Stimulated activated naive CD8-positive, alpha-beta T cell treated with anti-CD3 and anti-CD28 coated beads, Interleukin-15, amount 100 ng/mL, for 72 hours (primary cell): ENCODE measurements at regions not wholly inside any gene's neighbourhood (a gene's known extent, or its start where the extent isn't known, plus 50 kb on each side); places are given as distances from the start of the nearest gene placed in this dataset.

Experiments used
- ATAC-seq: fragments of 150-1000 bp; cut with Tn5 transposase; 2 replicates; pipeline ENCODE4 v1.10.0; 2021; ENCODE audit warnings: mild to moderate bottlenecking, moderate library complexity
- DNase-seq, 2 donors: peaks; one replicate each; pipeline ENCODE4 v3.0.0; 2021 to 2022
- H3K27ac Mint-ChIP-seq, 2 donors: one replicate each; pipeline ENCODE4 v1.8.0; 2022; ENCODE audit warnings: mild to moderate bottlenecking in 2 of 2, mixed read lengths in 2 of 2, moderate library complexity in 2 of 2
- H3K27me3 Mint-ChIP-seq: one replicate; pipeline ENCODE4 v1.8.0; 2022; ENCODE audit warnings: mixed read lengths
- H3K4me1 Mint-ChIP-seq: one replicate; pipeline ENCODE4 v1.8.0; 2022; ENCODE audit warnings: mild to moderate bottlenecking, mixed read lengths
- H3K4me3 Mint-ChIP-seq, 2 donors: one replicate each; pipeline ENCODE4 v1.8.0; 2022; ENCODE audit warnings: mild to moderate bottlenecking in 2 of 2, mixed read lengths in 2 of 2, moderate library complexity in 1 of 2
- H3K9me3 Mint-ChIP-seq, 2 donors: one replicate each; pipeline ENCODE4 v1.8.0; 2022; ENCODE audit warnings: mixed read lengths in 2 of 2

GRCh38 chr15:60119101-60119500 lies 115.0 kb downstream of the FOXB1 start:
- Mint-ChIP-seq H3K27ac (no peak overlapping the region), H3K9me3 (no peaks in the 10 kb centered on the region), H3K27me3 (peaks cover 8% of the 10 kb centered on the region), H3K4me1 (peaks cover 62% of the 10 kb centered on the region), H3K4me3 (no peak overlapping the region)
- DNase-seq: no peak
- ATAC-seq: no peak

- peaks cover 62% of the 10 kb centered on the region for H3K4me1 Mint-ChIP-seq
These were observed 116.0 kb downstream of the FOXB1 start for GRCh38 chr15:60120100-60120499.

GRCh38 chr15:60121845-60122244 lies 117.7 kb downstream of the FOXB1 start:
- no peak overlapping the region for H3K27ac Mint-ChIP-seq
- H3K4me3 Mint-ChIP-seq: no peak overlapping the region
- peak in 1 of 2 donors; percentile 29 for DNase-seq

More at GRCh38 chr15:60120100-60120499, 116.0 kb downstream of the FOXB1 start:
- peaks cover 8% of the 10 kb centered on the region for H3K27me3 Mint-ChIP-seq
- H3K4me3 Mint-ChIP-seq: no peak overlapping the region
- peak overlapping the region in 1 of 2 donors; percentile 3 for H3K27ac Mint-ChIP-seq
- DNase-seq (no peak), ATAC-seq (no peak)
- H3K9me3 Mint-ChIP-seq: no peaks in the 10 kb centered on the region

GRCh38 chr15:60122691-60123090 lies 118.6 kb downstream of the FOXB1 start:
- no peak for ATAC-seq
- DNase-seq: no peak
- no peak overlapping the region for H3K27ac Mint-ChIP-seq
- H3K9me3 Mint-ChIP-seq: no peaks in the 10 kb centered on the region
- H3K4me1 Mint-ChIP-seq: peaks cover 74% of the 10 kb centered on the region
- H3K4me3 Mint-ChIP-seq: no peak overlapping the region
- H3K27me3 Mint-ChIP-seq: peaks cover 8% of the 10 kb centered on the region

More at GRCh38 chr15:60121845-60122244, 117.7 kb downstream of the FOXB1 start:
- H3K4me1 Mint-ChIP-seq: peaks cover 66% of the 10 kb centered on the region
- ATAC-seq: peak; percentile 69
- H3K9me3 Mint-ChIP-seq: no peaks in the 10 kb centered on the region
- peaks cover 8% of the 10 kb centered on the region for H3K27me3 Mint-ChIP-seq

- ATAC-seq: no peak
- no peak overlapping the region for H3K4me3 Mint-ChIP-seq
- no peak overlapping the region for H3K27ac Mint-ChIP-seq
These were observed 120.5 kb downstream of the FOXB1 start for GRCh38 chr15:60124460-60125070.

GRCh38 chr15:60125334-60125733 lies 121.2 kb downstream of the FOXB1 start:
- no peaks in the 10 kb centered on the region for H3K27me3 Mint-ChIP-seq
- ATAC-seq (no peak), DNase-seq (no peak)
- peak overlapping the region in 1 of 2 donors; percentile 13 for H3K27ac Mint-ChIP-seq
- H3K4me1 Mint-ChIP-seq: peaks cover 64% of the 10 kb centered on the region
- no peaks in the 10 kb centered on the region for H3K9me3 Mint-ChIP-seq
- no peak overlapping the region for H3K4me3 Mint-ChIP-seq

More at GRCh38 chr15:60124460-60125070, 120.5 kb downstream of the FOXB1 start:
- Mint-ChIP-seq H3K9me3 (no peaks in the 10 kb centered on the region), H3K4me1 (peaks cover 72% of the 10 kb centered on the region), H3K27me3 (no peaks in the 10 kb centered on the region)
- no peak for DNase-seq

- H3K4me3 Mint-ChIP-seq: peak overlapping the region; percentile 73 to 84
- H3K9me3 Mint-ChIP-seq: no peaks in the 10 kb centered on the region
- peak overlapping the region in 1 of 2 donors; percentile 64 for H3K27ac Mint-ChIP-seq
- no peaks in the 10 kb centered on the region for H3K27me3 Mint-ChIP-seq
- H3K4me1 Mint-ChIP-seq: peaks cover 59% of the 10 kb centered on the region
- DNase-seq (no peak), ATAC-seq (no peak)
These were observed 122.1 kb downstream of the FOXB1 start for GRCh38 chr15:60126200-60126599.

- no peak for ATAC-seq
- peak overlapping the region in 1 of 2 donors; percentile 50 for H3K27ac Mint-ChIP-seq
- DNase-seq: no peak
- no peaks in the 10 kb centered on the region for H3K9me3 Mint-ChIP-seq
- H3K4me3 Mint-ChIP-seq: peak overlapping the region; percentile 73 to 84
- no peaks in the 10 kb centered on the region for H3K27me3 Mint-ChIP-seq
- peaks cover 55% of the 10 kb centered on the region for H3K4me1 Mint-ChIP-seq
These were observed 122.5 kb downstream of the FOXB1 start for GRCh38 chr15:60126661-60127060.

- ATAC-seq (no peak), DNase-seq (no peak)
- Mint-ChIP-seq H3K4me3 (peak overlapping the region; percentile 73 to 84), H3K4me1 (peaks cover 49% of the 10 kb centered on the region), H3K9me3 (no peaks in the 10 kb centered on the region), H3K27ac (peak overlapping the region in 1 of 2 donors; percentile 61), H3K27me3 (peaks cover 8% of the 10 kb centered on the region)
These were observed 123.9 kb downstream of the FOXB1 start for GRCh38 chr15:60128000-60128376.

GRCh38 chr15:60128710-60129109 lies 124.6 kb downstream of the FOXB1 start:
- Mint-ChIP-seq H3K27me3 (peaks cover 8% of the 10 kb centered on the region), H3K4me1 (peaks cover 49% of the 10 kb centered on the region), H3K4me3 (no peak overlapping the region), H3K9me3 (no peaks in the 10 kb centered on the region), H3K27ac (no peak overlapping the region)
- ATAC-seq: no peak
- DNase-seq: no peak

- no peak overlapping the region for H3K27ac Mint-ChIP-seq
- H3K4me1 Mint-ChIP-seq: peaks cover 35% of the 10 kb centered on the region
- no peak for ATAC-seq
- H3K27me3 Mint-ChIP-seq: peaks cover 14% of the 10 kb centered on the region
- no peak for DNase-seq
- no peak overlapping the region for H3K4me3 Mint-ChIP-seq
- H3K9me3 Mint-ChIP-seq: no peaks in the 10 kb centered on the region
These were observed 126.3 kb downstream of the FOXB1 start for GRCh38 chr15:60130398-60130797.

GRCh38 chr15:60130821-60131220 lies 126.7 kb downstream of the FOXB1 start:
- ATAC-seq: no peak
- H3K27me3 Mint-ChIP-seq: peaks cover 17% of the 10 kb centered on the region
- H3K9me3 Mint-ChIP-seq: no peaks in the 10 kb centered on the region
- H3K27ac Mint-ChIP-seq: no peak overlapping the region
- DNase-seq: no peak
- H3K4me1 Mint-ChIP-seq: peaks cover 31% of the 10 kb centered on the region
- H3K4me3 Mint-ChIP-seq: no peak overlapping the region

GRCh38 chr15:60134609-60135008 lies 130.5 kb downstream of the FOXB1 start:
- H3K27me3 Mint-ChIP-seq: peaks cover 25% of the 10 kb centered on the region

GRCh38 chr15:60135961-60136360 lies 131.8 kb downstream of the FOXB1 start:
- H3K4me1 Mint-ChIP-seq: no peaks in the 10 kb centered on the region
- ATAC-seq: no peak
- H3K27ac Mint-ChIP-seq: no peak overlapping the region
- no peak overlapping the region for H3K4me3 Mint-ChIP-seq
- DNase-seq: no peak
- H3K27me3 Mint-ChIP-seq: peaks cover 38% of the 10 kb centered on the region
- no peaks in the 10 kb centered on the region for H3K9me3 Mint-ChIP-seq

More at GRCh38 chr15:60134609-60135008, 130.5 kb downstream of the FOXB1 start:
- ATAC-seq (no peak), DNase-seq (no peak)
- no peaks in the 10 kb centered on the region for H3K4me1 Mint-ChIP-seq
- no peaks in the 10 kb centered on the region for H3K9me3 Mint-ChIP-seq
- no peak overlapping the region for H3K27ac Mint-ChIP-seq
- no peak overlapping the region for H3K4me3 Mint-ChIP-seq

GRCh38 chr15:60137711-60138396 lies 133.7 kb downstream of the FOXB1 start:
- Mint-ChIP-seq H3K4me1 (no peaks in the 10 kb centered on the region), H3K27me3 (peaks cover 31% of the 10 kb centered on the region), H3K4me3 (no peak overlapping the region), H3K27ac (no peak overlapping the region), H3K9me3 (no peaks in the 10 kb centered on the region)
- DNase-seq: no peak
- ATAC-seq: no peak

GRCh38 chr15:60138397-60138968 lies 134.4 kb downstream of the FOXB1 start:
- H3K4me3 Mint-ChIP-seq: no peak overlapping the region
- H3K27me3 Mint-ChIP-seq: peaks cover 31% of the 10 kb centered on the region

More at GRCh38 chr15:60138397-60138968, 134.4 kb downstream of the FOXB1 start:
- DNase-seq: no peak
- no peak for ATAC-seq
- Mint-ChIP-seq H3K27ac (no peak overlapping the region), H3K9me3 (no peaks in the 10 kb centered on the region), H3K4me1 (no peaks in the 10 kb centered on the region)
